Activated CD4-positive, alpha-beta T cell treated with anti-CD3 and anti-CD28 coated beads for 4 hours (primary cell): ENCODE measurements at regions not wholly inside any gene's neighbourhood (a gene's known extent, or its start where the extent isn't known, plus 50 kb on each side); places are given as distances from the start of the nearest gene placed in this dataset.

Experiments used
- DNase-seq, 2 donors: peaks; one replicate each; pipeline ENCODE4 v3.0.0-alpha.2; 2020

GRCh38 chr2:19746611-19747309 is 155.0 kb downstream of the TTC32 start:
- DNase-seq = no peak

GRCh38 chr2:19746137-19746600 is 155.6 kb downstream of the TTC32 start:
- DNase-seq = no peak

- no peak for DNase-seq
These were observed 156.3 kb downstream of the TTC32 start for GRCh38 chr2:19745318-19746136.

GRCh38 chr2:19744456-19745199 is 157.2 kb downstream of the TTC32 start:
- DNase-seq = no peak

GRCh38 chr2:19743641-19744040 is 158.1 kb downstream of the TTC32 start:
- DNase-seq = no peak

- no peak for DNase-seq
These were observed 158.9 kb downstream of the TTC32 start for GRCh38 chr2:19742872-19743271.

GRCh38 chr2:19739256-19739655 is 162.5 kb downstream of the TTC32 start:
- no peak for DNase-seq

- DNase-seq = no peak
These were observed 163.1 kb downstream of the TTC32 start for GRCh38 chr2:19738707-19739106.

GRCh38 chr2:19736191-19736831 is 165.5 kb downstream of the TTC32 start:
- no peak for DNase-seq

- DNase-seq = no peak
These were observed 167.8 kb downstream of the TTC32 start for GRCh38 chr2:19733951-19734425.

GRCh38 chr2:19733390-19733789 is 168.4 kb downstream of the TTC32 start:
- DNase-seq = no peak

GRCh38 chr2:19732255-19732654 is 169.5 kb downstream of the TTC32 start:
- no peak for DNase-seq

GRCh38 chr2:19731515-19731914 is 170.3 kb downstream of the TTC32 start:
- no peak for DNase-seq

- no peak for DNase-seq
These were observed 170.7 kb downstream of the TTC32 start for GRCh38 chr2:19731037-19731436.

- DNase-seq = no peak
These were observed 173.7 kb downstream of the TTC32 start for GRCh38 chr2:19728125-19728524.

GRCh38 chr2:19725392-19725791 is 176.4 kb downstream of the TTC32 start:
- no peak for DNase-seq

- DNase-seq = no peak
These were observed 178.8 kb downstream of the TTC32 start for GRCh38 chr2:19723021-19723420.

GRCh38 chr2:19722531-19722971 is 179.2 kb downstream of the TTC32 start:
- DNase-seq = no peak

GRCh38 chr2:19720306-19720705 is 181.5 kb downstream of the TTC32 start:
- no peak for DNase-seq

GRCh38 chr2:19719540-19719939 is 182.2 kb downstream of the TTC32 start:
- no peak for DNase-seq

GRCh38 chr2:19717446-19717845 is 184.3 kb downstream of the TTC32 start:
- DNase-seq = no peak

- no peak for DNase-seq
These were observed 186.9 kb downstream of the TTC32 start for GRCh38 chr2:19714926-19715325.

GRCh38 chr2:19712850-19713249 is 188.9 kb downstream of the TTC32 start:
- DNase-seq = no peak
